ENCODE measurements at regions not wholly inside any gene's neighbourhood (a gene's known extent, or its start where the extent isn't known, plus 50 kb on each side); places are given as distances from the start of the nearest gene placed in this dataset.

- peak in 1 of 2 donors; percentile 84 for DNase-seq (ENCODE audit: low read depth in 2 of 2)
- H3K27me3 ChIP-seq (ENCODE audit: control insufficient read depth, insufficient read depth, low read length) = no peaks in the 10 kb centered on the region
Measured at GRCh38 chr1:88221411-88221810, 462.7 kb upstream of the PKN2 start.

GRCh38 chr1:88224906-88225305 is 459.2 kb upstream of the PKN2 start:
- Histone ChIP-seq H3K27me3 (ENCODE audit: control insufficient read depth, insufficient read depth, low read length) (no peaks in the 10 kb centered on the region), H3K27ac (ENCODE audit: insufficient read depth, low read length) (no peak overlapping the region), H3K4me2 (ENCODE audit: extremely low read depth, insufficient read depth, low read length) (no peak overlapping the region), H3K9me3 (ENCODE audit: control insufficient read depth, insufficient read depth, low read depth, low read length) (no peaks in the 10 kb centered on the region), H3K79me2 (ENCODE audit: control insufficient read depth, insufficient read depth, low read length) (no peaks in the 10 kb centered on the region), H2AFZ (ENCODE audit: low read length) (no peak overlapping the region), H3K4me3 (replicated peaks in 1 of 4; ENCODE audit: control extremely low read depth in 1 of 4, insufficient read depth in 1 of 4, low read depth in 3 of 4, low read length in 4 of 4) (no peak overlapping the region), H3K36me3 (ENCODE audit: control insufficient read depth, insufficient read depth, low read length) (no peaks in the 10 kb centered on the region), H3K9ac (ENCODE audit: insufficient read depth, low read length) (no peak overlapping the region), H4K20me1 (ENCODE audit: control insufficient read depth, extremely low read depth, insufficient read depth, low read length) (no peaks in the 10 kb centered on the region), H3K4me1 (ENCODE audit: control insufficient read depth, extremely low read depth, insufficient read depth, low read length) (no peaks in the 10 kb centered on the region)
- DNase-seq (ENCODE audit: low read depth in 2 of 2) = no peak
- TF ChIP-seq CTCF (conservative IDR thresholded peaks at IDR 0.05 in 1 of 2, IDR thresholded peaks at IDR 0.05 in 1 of 2; ENCODE audit: low read depth in 1 of 2, low read length in 2 of 2) (no peak), EZH2 (IDR thresholded peaks at IDR 0.05; ENCODE audit: low read length, missing control alignments) (no peak)

More at GRCh38 chr1:88221411-88221810, 462.7 kb upstream of the PKN2 start:
- Histone ChIP-seq H3K9ac (ENCODE audit: insufficient read depth, low read length) (no peak overlapping the region), H3K79me2 (ENCODE audit: control insufficient read depth, insufficient read depth, low read length) (no peaks in the 10 kb centered on the region), H2AFZ (ENCODE audit: low read length) (no peak overlapping the region), H3K27ac (ENCODE audit: insufficient read depth, low read length) (no peak overlapping the region), H3K9me3 (ENCODE audit: control insufficient read depth, insufficient read depth, low read depth, low read length) (no peaks in the 10 kb centered on the region), H3K4me2 (ENCODE audit: extremely low read depth, insufficient read depth, low read length) (no peak overlapping the region), H4K20me1 (ENCODE audit: control insufficient read depth, extremely low read depth, insufficient read depth, low read length) (no peaks in the 10 kb centered on the region), H3K4me3 (replicated peaks in 1 of 4; ENCODE audit: control extremely low read depth in 1 of 4, insufficient read depth in 1 of 4, low read depth in 3 of 4, low read length in 4 of 4) (no peak overlapping the region), H3K36me3 (ENCODE audit: control insufficient read depth, insufficient read depth, low read length) (no peaks in the 10 kb centered on the region), H3K4me1 (ENCODE audit: control insufficient read depth, extremely low read depth, insufficient read depth, low read length) (no peaks in the 10 kb centered on the region)
- TF ChIP-seq CTCF (conservative IDR thresholded peaks at IDR 0.05 in 1 of 2, IDR thresholded peaks at IDR 0.05 in 1 of 2; ENCODE audit: low read depth in 1 of 2, low read length in 2 of 2) (no peak), EZH2 (IDR thresholded peaks at IDR 0.05; ENCODE audit: low read length, missing control alignments) (no peak)

- no peak overlapping the region for H3K4me2 ChIP-seq (ENCODE audit: extremely low read depth, insufficient read depth, low read length)
- no peak for DNase-seq (ENCODE audit: low read depth in 2 of 2)
- no peak for TF ChIP-seq CTCF (conservative IDR thresholded peaks at IDR 0.05 in 1 of 2, IDR thresholded peaks at IDR 0.05 in 1 of 2; ENCODE audit: low read depth in 1 of 2, low read length in 2 of 2)
- TF ChIP-seq EZH2 (IDR thresholded peaks at IDR 0.05; ENCODE audit: low read length, missing control alignments) = no peak
- no peak overlapping the region for H3K4me3 ChIP-seq (replicated peaks in 1 of 4; ENCODE audit: control extremely low read depth in 1 of 4, insufficient read depth in 1 of 4, low read depth in 3 of 4, low read length in 4 of 4)
- H3K36me3 ChIP-seq (ENCODE audit: control insufficient read depth, insufficient read depth, low read length) = no peaks in the 10 kb centered on the region
- H3K79me2 ChIP-seq (ENCODE audit: control insufficient read depth, insufficient read depth, low read length) = no peaks in the 10 kb centered on the region
- no peaks in the 10 kb centered on the region for H4K20me1 ChIP-seq (ENCODE audit: control insufficient read depth, extremely low read depth, insufficient read depth, low read length)
- no peak overlapping the region for H3K27ac ChIP-seq (ENCODE audit: insufficient read depth, low read length)
- H3K27me3 ChIP-seq (ENCODE audit: control insufficient read depth, insufficient read depth, low read length) = no peaks in the 10 kb centered on the region
- H3K4me1 ChIP-seq (ENCODE audit: control insufficient read depth, extremely low read depth, insufficient read depth, low read length) = no peaks in the 10 kb centered on the region
- no peak overlapping the region for H3K9ac ChIP-seq (ENCODE audit: insufficient read depth, low read length)
- no peak overlapping the region for H2AFZ ChIP-seq (ENCODE audit: low read length)
- no peaks in the 10 kb centered on the region for H3K9me3 ChIP-seq (ENCODE audit: control insufficient read depth, insufficient read depth, low read depth, low read length)
Measured at GRCh38 chr1:88228114-88228513, 456.0 kb upstream of the PKN2 start.

All from fibroblast of lung (primary cell).